ENCODE measurements at regions not wholly inside any gene's neighbourhood (a gene's known extent, or its start where the extent isn't known, plus 50 kb on each side); places are given as distances from the start of the nearest gene placed in this dataset.

- no peak overlapping the region for H3K4me3 ChIP-seq
- TF ChIP-seq, protein P1, sequence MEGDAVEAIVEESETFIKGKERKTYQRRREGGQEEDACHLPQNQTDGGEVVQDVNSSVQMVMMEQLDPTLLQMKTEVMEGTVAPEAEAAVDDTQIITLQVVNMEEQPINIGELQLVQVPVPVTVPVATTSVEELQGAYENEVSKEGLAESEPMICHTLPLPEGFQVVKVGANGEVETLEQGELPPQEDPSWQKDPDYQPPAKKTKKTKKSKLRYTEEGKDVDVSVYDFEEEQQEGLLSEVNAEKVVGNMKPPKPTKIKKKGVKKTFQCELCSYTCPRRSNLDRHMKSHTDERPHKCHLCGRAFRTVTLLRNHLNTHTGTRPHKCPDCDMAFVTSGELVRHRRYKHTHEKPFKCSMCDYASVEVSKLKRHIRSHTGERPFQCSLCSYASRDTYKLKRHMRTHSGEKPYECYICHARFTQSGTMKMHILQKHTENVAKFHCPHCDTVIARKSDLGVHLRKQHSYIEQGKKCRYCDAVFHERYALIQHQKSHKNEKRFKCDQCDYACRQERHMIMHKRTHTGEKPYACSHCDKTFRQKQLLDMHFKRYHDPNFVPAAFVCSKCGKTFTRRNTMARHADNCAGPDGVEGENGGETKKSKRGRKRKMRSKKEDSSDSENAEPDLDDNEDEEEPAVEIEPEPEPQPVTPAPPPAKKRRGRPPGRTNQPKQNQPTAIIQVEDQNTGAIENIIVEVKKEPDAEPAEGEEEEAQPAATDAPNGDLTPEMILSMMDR (IDR thresholded peaks at IDR 0.05), result no peak
Observed at GRCh38 chr5:2502970-2503594, 248.4 kb downstream of the IRX2 start.

DNA sequence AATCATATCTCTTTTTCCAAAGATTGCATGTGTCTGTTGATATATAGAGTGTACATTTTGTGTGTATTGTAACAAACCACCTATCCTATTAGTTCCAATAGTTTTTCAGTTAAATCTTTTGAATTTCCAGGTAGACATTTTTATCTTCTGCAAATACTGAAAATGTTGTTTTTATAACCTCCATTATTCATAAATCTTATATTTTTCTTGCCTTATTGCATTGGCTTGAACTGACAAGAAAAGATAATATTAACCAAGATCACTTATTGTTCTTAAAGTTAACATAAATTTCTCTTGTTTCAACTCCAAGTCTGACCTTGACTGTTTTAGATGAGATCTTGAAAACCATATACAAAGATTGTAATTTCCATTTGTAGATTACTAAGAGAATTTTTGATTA is 251.6 kb downstream of the IRX2 start:
- no peak overlapping the region for H3K4me3 ChIP-seq
- DNase-seq (ENCODE audit: low spot score), result no peak
- H3K27ac ChIP-seq, result no peak overlapping the region
- TF ChIP-seq, protein P1 (IDR thresholded peaks at IDR 0.05), result no peak

More at GRCh38 chr5:2502970-2503594, 248.4 kb downstream of the IRX2 start:
- no peak overlapping the region for H3K27ac ChIP-seq
- no peak for DNase-seq (ENCODE audit: low spot score)

DNA sequence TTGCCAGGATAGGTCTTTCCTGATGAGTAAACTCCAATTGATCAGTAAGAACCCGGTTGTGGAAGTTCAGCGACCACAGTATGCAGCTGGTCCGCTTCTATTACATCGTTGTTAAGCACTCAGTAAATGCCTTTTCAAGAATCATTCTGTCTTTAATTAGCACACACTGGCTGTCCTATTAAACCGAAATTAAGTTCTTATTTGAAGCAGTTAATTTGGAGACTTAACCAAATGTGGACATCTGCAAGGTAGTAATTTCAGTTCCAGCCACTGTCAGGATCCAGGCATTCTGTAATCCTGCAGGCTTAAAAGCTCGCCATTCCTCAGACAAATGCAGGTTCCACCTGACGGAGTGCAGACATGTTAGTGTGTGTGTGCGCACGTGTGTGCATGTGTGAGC is 254.6 kb downstream of the IRX2 start:
- no peak overlapping the region for H3K4me3 ChIP-seq
- H3K27ac ChIP-seq, result no peak overlapping the region
- DNase-seq (ENCODE audit: low spot score), result no peak
- TF ChIP-seq, protein P1 (IDR thresholded peaks at IDR 0.05), result no peak

- no peak overlapping the region for H3K27ac ChIP-seq
- DNase-seq (ENCODE audit: low spot score), result no peak
- no peak overlapping the region for H3K4me3 ChIP-seq
- TF ChIP-seq, protein P1 (IDR thresholded peaks at IDR 0.05), result no peak
Observed at GRCh38 chr5:2496126-2496525, 255.4 kb downstream of the IRX2 start.

- no peak overlapping the region for H3K27ac ChIP-seq
- no peak for DNase-seq (ENCODE audit: low spot score)
- TF ChIP-seq, protein P1 (IDR thresholded peaks at IDR 0.05), result no peak
- no peak overlapping the region for H3K4me3 ChIP-seq
Observed at GRCh38 chr5:2493356-2493755, 258.1 kb downstream of the IRX2 start.

- Histone ChIP-seq H3K4me3 (no peak overlapping the region), H3K27ac (no peak overlapping the region)
- no peak for DNase-seq (ENCODE audit: low spot score)
- TF ChIP-seq, protein P1 (IDR thresholded peaks at IDR 0.05), result no peak
Observed at GRCh38 chr5:2492476-2492875, 259.0 kb downstream of the IRX2 start.

GRCh38 chr5:2491846-2492245 is 259.6 kb downstream of the IRX2 start:
- TF ChIP-seq, protein P1 (IDR thresholded peaks at IDR 0.05), result no peak
- no peak overlapping the region for H3K4me3 ChIP-seq
- H3K27ac ChIP-seq, result no peak overlapping the region
- no peak for DNase-seq (ENCODE audit: low spot score)
